Neuronal stem cell (in vitro differentiated cells): ENCODE measurements at regions not wholly inside any gene's neighbourhood (a gene's known extent, or its start where the extent isn't known, plus 50 kb on each side); places are given as distances from the start of the nearest gene placed in this dataset.

ENCODE experiments used
- DNase-seq: peaks from one replicate; pipeline ENCODE4 v3.0.0-alpha.2; 2013; ENCODE audit warnings: low spot score
- H2AFZ ChIP-seq: one replicate; pipeline ENCODE4 v1.6.1; 2013; ENCODE audit warnings: mild to moderate bottlenecking, low read length, inconsistent platforms
- H2AK5ac ChIP-seq: 2 replicates; pipeline ENCODE4 v1.6.1; 2013; ENCODE audit warnings: low read depth, mild to moderate bottlenecking, inconsistent platforms, low read length, moderate library complexity, mixed read lengths
- H2BK120ac ChIP-seq: 2 replicates; pipeline ENCODE4 v1.6.1; 2013; ENCODE audit warnings: low read depth, mild to moderate bottlenecking, inconsistent platforms, low read length, moderate library complexity, mixed read lengths
- H2BK12ac ChIP-seq: one replicate; pipeline ENCODE4 v1.6.1; 2013; ENCODE audit warnings: low read length, inconsistent platforms
- H2BK15ac ChIP-seq: 2 replicates; pipeline ENCODE4 v1.6.1; 2013; ENCODE audit warnings: mild to moderate bottlenecking, low read length, inconsistent platforms, mixed read lengths
- H2BK5ac ChIP-seq: one replicate; pipeline ENCODE4 v1.6.1; 2013; ENCODE audit warnings: inconsistent platforms, mild to moderate bottlenecking, low read length, moderate library complexity
- H3K14ac ChIP-seq: one replicate; pipeline ENCODE4 v1.6.1; 2013; ENCODE audit warnings: low read length, inconsistent platforms
- H3K18ac ChIP-seq: 2 replicates; pipeline ENCODE4 v1.6.1; 2013; ENCODE audit warnings: low read length, inconsistent platforms
- H3K23ac ChIP-seq: 2 replicates; pipeline ENCODE4 v1.6.1; 2013; ENCODE audit warnings: low read depth, mild to moderate bottlenecking, mixed read lengths, low read length, inconsistent platforms; ENCODE audit not compliant: poor library complexity
- H3K27ac ChIP-seq: replicated peaks from 3 replicates; pipeline ENCODE4 v1.5.1; 2013; ENCODE audit warnings: low read length, inconsistent platforms
- H3K27me3 ChIP-seq, 3 experiments: 2 replicates each; pipeline ENCODE4 v1.6.1; 2013; ENCODE audit warnings: low read length in 3 of 3, mild to moderate bottlenecking in 2 of 3, inconsistent platforms in 1 of 3, low read depth in 1 of 3, mixed read lengths in 1 of 3, moderate library complexity in 1 of 3; ENCODE audit not compliant: control insufficient read depth in 3 of 3, insufficient read depth in 3 of 3
- H3K36me3 ChIP-seq, 2 donors: replicated peaks in 1 of 2; 2 replicates each; pipeline ENCODE4 v1.6.1; 2013; ENCODE audit warnings: low read length in 2 of 2; ENCODE audit not compliant: control insufficient read depth in 2 of 2, insufficient read depth in 2 of 2
- H3K4ac ChIP-seq: 2 replicates; pipeline ENCODE4 v1.6.1; 2013; ENCODE audit warnings: inconsistent platforms, mild to moderate bottlenecking, low read length, moderate library complexity
- H3K4me1 ChIP-seq, 2 donors: 1 replicate in 1 of 2; 2 replicates in 1 of 2; pipeline ENCODE4 v1.6.1; 2013; ENCODE audit warnings: low read length in 2 of 2, low read depth in 1 of 2; ENCODE audit not compliant: control insufficient read depth in 2 of 2, insufficient read depth in 1 of 2
- H3K4me2 ChIP-seq: one replicate; pipeline ENCODE4 v1.6.1; 2013; ENCODE audit warnings: mild to moderate bottlenecking, low read length, inconsistent platforms; ENCODE audit not compliant: insufficient read depth, poor library complexity, severe bottlenecking
- H3K4me3 ChIP-seq, 2 donors: 2 replicates each; pipeline ENCODE4 v1.5.1; 2013; ENCODE audit warnings: low read length in 2 of 2, mild to moderate bottlenecking in 2 of 2, inconsistent platforms in 1 of 2, moderate library complexity in 1 of 2
- H3K79me1 ChIP-seq: one replicate; pipeline ENCODE4 v1.6.1; 2013; ENCODE audit warnings: low read depth, mild to moderate bottlenecking, inconsistent platforms, low read length, moderate library complexity
- H3K9ac ChIP-seq: one replicate; pipeline ENCODE4 v1.6.1; 2013; ENCODE audit warnings: mild to moderate bottlenecking, low read depth, low read length, inconsistent platforms; ENCODE audit not compliant: poor library complexity
- H3K9me3 ChIP-seq, 2 donors: replicated peaks in 1 of 2; 2 replicates each; pipeline versions ENCODE3 to v1.6.1; 2013; ENCODE audit warnings: low read length in 2 of 2, mild to moderate bottlenecking in 2 of 2, inconsistent platforms in 1 of 2, low read depth in 1 of 2, mixed read lengths in 1 of 2, moderate library complexity in 1 of 2; ENCODE audit not compliant: control insufficient read depth in 2 of 2, insufficient read depth in 1 of 2
- H4K8ac ChIP-seq: one replicate; pipeline ENCODE4 v1.6.1; 2013; ENCODE audit warnings: low read depth, mild to moderate bottlenecking, inconsistent platforms, low read length, moderate library complexity
- H4K91ac ChIP-seq: one replicate; pipeline ENCODE4 v1.6.1; 2013; ENCODE audit warnings: low read length, low read depth, mild to moderate bottlenecking, inconsistent platforms; ENCODE audit not compliant: poor library complexity
- WGBS, 2 donors: extraction: QIAGEN DNeasy Blood & Tissue Kit; methylation state at CpG; one replicate each; pipeline ENCODE4 v1.1.7; 2013; ENCODE audit warnings: missing lambda C conversion rate in 2 of 2, mixed read lengths in 1 of 2; ENCODE audit not compliant: insufficient read length in 2 of 2, insufficient replicate concordance in 1 of 2; ENCODE audit errors: extremely low coverage in 2 of 2; 5-methylcytosine and 5-hydroxymethylcytosine counted together

- H3K36me3 ChIP-seq, result no peaks in the 10 kb centered on the region
- H2BK120ac ChIP-seq, result no peak overlapping the region
- H2AK5ac ChIP-seq, result no peak overlapping the region
- no peak overlapping the region for H2BK5ac ChIP-seq
- no peak overlapping the region for H2BK15ac ChIP-seq
- H3K27ac ChIP-seq, result no peak overlapping the region
- H3K9ac ChIP-seq, result no peak overlapping the region
- H3K4me2 ChIP-seq, result no peak overlapping the region
- no peak overlapping the region for H3K14ac ChIP-seq
- peaks cover 17 to 18% of the 10 kb centered on the region in 2 donors for H3K4me1 ChIP-seq
- H3K18ac ChIP-seq, result no peak overlapping the region
- no peaks in the 10 kb centered on the region for H3K9me3 ChIP-seq
- H3K4ac ChIP-seq, result no peak overlapping the region
- no peak overlapping the region for H2BK12ac ChIP-seq
- no peak overlapping the region for H3K4me3 ChIP-seq
- no peak for DNase-seq
- no peaks in the 10 kb centered on the region for H3K79me1 ChIP-seq
- H3K23ac ChIP-seq, result no peak overlapping the region
- H4K91ac ChIP-seq, result no peak overlapping the region
- no CpG with 5 or more reads among the region's 6 CpGs for whole genome bisulfite sequencing, 2 donors
- H2AFZ ChIP-seq, result no peak overlapping the region
- no peak overlapping the region for H4K8ac ChIP-seq
- H3K27me3 ChIP-seq, result no peaks in the 10 kb centered on the region
Measured at GRCh38 chr14:22482782-22483553, 106.1 kb downstream of the DAD1 start.

- Histone ChIP-seq H3K27ac (no peak overlapping the region), H3K36me3 (no peaks in the 10 kb centered on the region), H2AFZ (no peak overlapping the region), H3K14ac (no peak overlapping the region), H4K8ac (no peak overlapping the region), H3K4me1 (peaks cover 18 to 21% of the 10 kb centered on the region in 2 donors), H3K4ac (no peak overlapping the region), H2BK15ac (no peak overlapping the region), H3K9ac (no peak overlapping the region), H3K4me3 (no peak overlapping the region), H2AK5ac (no peak overlapping the region), H3K4me2 (no peak overlapping the region), H3K27me3 (no peaks in the 10 kb centered on the region), H3K18ac (no peak overlapping the region), H2BK5ac (no peak overlapping the region), H3K23ac (no peak overlapping the region), H3K79me1 (no peaks in the 10 kb centered on the region), H2BK120ac (no peak overlapping the region), H3K9me3 (no peaks in the 10 kb centered on the region), H4K91ac (no peak overlapping the region), H2BK12ac (peak overlapping the region; percentile 23)
- WGBS, 2 donors, result no CpG with 5 or more reads among the region's 8 CpGs
- no peak for DNase-seq
Measured at GRCh38 chr14:22482085-22482694, 106.8 kb downstream of the DAD1 start.

GRCh38 chr14:22481546-22481945 is 107.5 kb downstream of the DAD1 start:
- Histone ChIP-seq H4K8ac (no peak overlapping the region), H2BK5ac (no peak overlapping the region), H2AK5ac (no peak overlapping the region), H3K9me3 (no peaks in the 10 kb centered on the region), H2BK12ac (no peak overlapping the region), H3K18ac (no peak overlapping the region), H3K36me3 (no peaks in the 10 kb centered on the region), H3K4me1 (peaks cover 18 to 21% of the 10 kb centered on the region in 2 donors), H3K4me2 (no peak overlapping the region), H2BK120ac (no peak overlapping the region), H3K14ac (no peak overlapping the region), H3K27ac (no peak overlapping the region), H2AFZ (no peak overlapping the region), H3K23ac (no peak overlapping the region), H3K27me3 (no peaks in the 10 kb centered on the region), H3K79me1 (no peaks in the 10 kb centered on the region), H3K4me3 (no peak overlapping the region), H3K9ac (no peak overlapping the region), H4K91ac (no peak overlapping the region), H2BK15ac (no peak overlapping the region), H3K4ac (no peak overlapping the region)
- WGBS, 2 donors, result no CpG with 5 or more reads among the region's 4 CpGs
- no peak for DNase-seq

- no peak overlapping the region for H3K27ac ChIP-seq
- H3K4me1 ChIP-seq, result peaks cover 18 to 21% of the 10 kb centered on the region in 2 donors
- H3K36me3 ChIP-seq, result no peaks in the 10 kb centered on the region
- no CpG with 5 or more reads among the region's 3 CpGs for WGBS, 2 donors
- DNase-seq, result no peak
- no peak overlapping the region for H2BK120ac ChIP-seq
- H2BK12ac ChIP-seq, result no peak overlapping the region
- H3K9ac ChIP-seq, result no peak overlapping the region
- H3K23ac ChIP-seq, result no peak overlapping the region
- H4K8ac ChIP-seq, result no peak overlapping the region
- no peak overlapping the region for H2AK5ac ChIP-seq
- H3K4ac ChIP-seq, result no peak overlapping the region
- H2BK15ac ChIP-seq, result no peak overlapping the region
- H3K18ac ChIP-seq, result no peak overlapping the region
- no peaks in the 10 kb centered on the region for H3K79me1 ChIP-seq
- H3K27me3 ChIP-seq, result no peaks in the 10 kb centered on the region
- H3K9me3 ChIP-seq, result no peaks in the 10 kb centered on the region
- H3K4me2 ChIP-seq, result no peak overlapping the region
- H3K4me3 ChIP-seq, result no peak overlapping the region
- no peak overlapping the region for H4K91ac ChIP-seq
- H2AFZ ChIP-seq, result peak overlapping the region; percentile 42
- H2BK5ac ChIP-seq, result no peak overlapping the region
- H3K14ac ChIP-seq, result no peak overlapping the region
Measured at GRCh38 chr14:22479776-22480464, 109.1 kb downstream of the DAD1 start.
